HepG2 (cell line): ENCODE measurements at regions not wholly inside any gene's neighbourhood (a gene's known extent, or its start where the extent isn't known, plus 50 kb on each side); places are given as distances from the start of the nearest gene placed in this dataset.

Experiments
- CBX1 ChIP-seq: IDR thresholded peaks from one replicate; pipeline ENCODE4 v1.6.1; 2016; ENCODE audit warnings: antibody characterized with exemption, low read depth
- CTCF ChIP-seq: sonication (generic); formaldehyde crosslinking; IDR thresholded peaks from 2 replicates; pipeline ENCODE4 v1.5.0; 2020; ENCODE audit warnings: mild to moderate bottlenecking, missing genetic modification reagents, moderate library complexity
- MAZ ChIP-seq, 2 experiments: sonication (generic) in 1 of 2; formaldehyde crosslinking in 1 of 2; IDR thresholded peaks; 2 replicates each; pipeline versions ENCODE4 v1.5.0 to v1.6.1; 2012 to 2020; ENCODE audit warnings: low read depth in 2 of 2, mild to moderate bottlenecking in 2 of 2, borderline replicate concordance in 1 of 2, improper control_type of control experiment in 1 of 2, low read length in 1 of 2, missing genetic modification reagents in 1 of 2, moderate library complexity in 1 of 2
- MNT ChIP-seq: fragments of 450-650 bp; IDR thresholded peaks from 2 replicates; pipeline ENCODE4 v1.6.1; 2016
- PAF1 ChIP-seq: IDR thresholded peaks from 2 replicates; pipeline ENCODE4 v1.6.1; 2016; ENCODE audit warnings: missing genetic modification reagents, missing compliant biosample characterization
- SP4 ChIP-seq: sonication (generic); formaldehyde crosslinking; IDR thresholded peaks from 2 replicates; pipeline ENCODE4 v1.8.1; 2023; ENCODE audit warnings: mild to moderate bottlenecking, missing genetic modification reagents
- TP53 ChIP-seq: sonication (generic); formaldehyde crosslinking; conservative IDR thresholded peaks from 2 replicates; pipeline ENCODE4 v1.4.0; 2020; ENCODE audit warnings: missing genetic modification reagents
- ZBTB4 ChIP-seq: sonication (generic); formaldehyde crosslinking; IDR thresholded peaks from 2 replicates; pipeline ENCODE4 v1.4.0; 2020; ENCODE audit warnings: missing genetic modification reagents, mild to moderate bottlenecking, borderline replicate concordance
- ZBTB40 ChIP-seq, 2 experiments: fragments of 450-650 bp in 1 of 2; sonication (generic) in 1 of 2; formaldehyde crosslinking in 1 of 2; IDR thresholded peaks; 2 replicates each; pipeline versions ENCODE4 v1.6.1 to v1.8.0; 2016 to 2022; ENCODE audit warnings: antibody characterized with exemption in 1 of 2, mild to moderate bottlenecking in 1 of 2, missing genetic modification reagents in 1 of 2
- ZBTB46 ChIP-seq: sonication (generic); formaldehyde crosslinking; IDR thresholded peaks from 2 replicates; pipeline ENCODE4 v1.4.0; 2020; ENCODE audit warnings: mild to moderate bottlenecking, missing genetic modification reagents, borderline replicate concordance
- ZBTB8A ChIP-seq: sonication (generic); formaldehyde crosslinking; IDR thresholded peaks from 2 replicates; pipeline ENCODE4 v1.4.0; 2020; ENCODE audit warnings: mild to moderate bottlenecking, low read depth, missing genetic modification reagents, borderline replicate concordance
- ZNF282 ChIP-seq: fragments of 450-650 bp; IDR thresholded peaks from 2 replicates; pipeline ENCODE4 v1.6.1; 2018; ENCODE audit not compliant: partially characterized antibody

- TF ChIP-seq CTCF (CRISPR knock-in tag) (no peak), ZBTB8A (no peak), PAF1 (CRISPR knock-in tag) (no peak), SP4 (CRISPR knock-in tag) (no peak), ZNF282 (no peak), MNT (no peak), TP53 (CRISPR knock-in tag) (no peak), ZBTB40 (IDR thresholded peaks at IDR 0.05) (no peak), ZBTB40 (CRISPR knock-in tag; IDR thresholded peaks at IDR 0.05) (no peak), MAZ (IDR thresholded peaks at IDR 0.05; ENCODE audit: borderline replicate concordance, low read depth, low read length) (no peak), MAZ (CRISPR knock-in tag; IDR thresholded peaks at IDR 0.05; ENCODE audit: low read depth) (no peak), ZBTB46 (no peak), CBX1 (no peak), ZBTB4 (CRISPR knock-in tag) (no peak)
These were observed 271.5 kb upstream of the TMC3 start for GRCh38 chr15:81645470-81645869.
